ENCODE measurements at regions not wholly inside any gene's neighbourhood (a gene's known extent, or its start where the extent isn't known, plus 50 kb on each side); places are given as distances from the start of the nearest gene placed in this dataset.

DNA sequence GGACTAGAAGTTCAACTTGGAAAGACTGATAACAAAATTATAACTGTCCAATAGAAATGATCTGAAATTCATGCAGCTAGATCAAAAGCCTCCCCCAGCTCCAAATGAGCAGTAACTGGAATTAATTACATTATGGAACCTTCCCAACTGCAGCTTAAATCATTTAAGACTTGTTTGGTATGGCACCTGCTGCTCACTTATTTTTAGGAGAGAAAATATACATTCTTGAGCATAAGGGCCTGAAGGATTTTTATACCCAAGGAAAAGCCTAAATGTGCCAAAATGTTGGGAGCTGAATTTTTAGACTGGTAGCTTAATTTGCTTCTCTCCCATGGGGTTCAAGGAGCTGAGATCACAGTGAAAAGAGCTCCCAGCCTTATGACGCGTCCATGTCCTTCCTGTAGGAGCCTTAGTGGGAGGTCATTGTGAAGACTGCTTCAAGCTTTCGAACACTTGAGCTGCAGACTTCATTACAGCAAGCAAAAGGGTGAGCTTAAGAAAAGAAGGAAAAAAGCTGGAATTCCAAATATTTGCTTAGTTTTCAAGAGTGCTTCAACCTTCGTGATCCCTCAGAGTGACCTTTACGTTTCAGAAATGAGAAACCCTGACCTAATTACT, 276.0 kb downstream of the DMAC1 start:
- no peak overlapping the region for H3K4me3 ChIP-seq
- H3K9me3 ChIP-seq (ENCODE audit: insufficient read depth, low read depth) = no peaks in the 10 kb centered on the region
- H3K4me1 ChIP-seq (replicated peaks; ENCODE audit: insufficient read depth) = no peaks in the 10 kb centered on the region
- ChIA-PET CTCF (no interaction called here), POLR2A (ENCODE audit: unreplicated experiment) (no interaction called here)
- intact Hi-C loops (cut with micrococcal nuclease; ENCODE audit: unreplicated experiment) = no loop called here
- no peak for TF ChIP-seq CTCF (conservative IDR thresholded peaks at IDR 0.05)
- TF ChIP-seq EZH2 (IDR thresholded peaks at IDR 0.05; ENCODE audit: low read depth) = no peak
- H2AFZ ChIP-seq = no peak overlapping the region
- H3K9me2 ChIP-seq (ENCODE audit: insufficient read depth) = no peaks in the 10 kb centered on the region
- no peaks in the 10 kb centered on the region for H3K36me3 ChIP-seq (ENCODE audit: low read depth)
- no peaks in the 10 kb centered on the region for H3F3A ChIP-seq (ENCODE audit: insufficient read depth, low read depth)
- BruUV-seq (replicated peaks) = no TSS peak
- H3K79me2 ChIP-seq (ENCODE audit: low read depth) = no peaks in the 10 kb centered on the region
- no peak for DNase-seq
- no peak overlapping the region for H3K27ac ChIP-seq
- H3K4me2 ChIP-seq = no peak overlapping the region
- peaks cover 4% of the 10 kb centered on the region; the same call in 1 of the 2 replicates for H3K27me3 ChIP-seq (ENCODE audit: insufficient read depth, low read depth)
- H4K20me1 ChIP-seq (ENCODE audit: insufficient read depth) = no peaks in the 10 kb centered on the region

- H3K9me2 ChIP-seq (ENCODE audit: insufficient read depth) = no peaks in the 10 kb centered on the region
- no peak overlapping the region for H3K4me2 ChIP-seq
- TF ChIP-seq CTCF (conservative IDR thresholded peaks at IDR 0.05) (no peak), EZH2 (IDR thresholded peaks at IDR 0.05; ENCODE audit: low read depth) (no peak)
- no peak for DNase-seq
- H2AFZ ChIP-seq = no peak overlapping the region
- H3F3A ChIP-seq (ENCODE audit: insufficient read depth, low read depth) = no peaks in the 10 kb centered on the region
- H3K4me3 ChIP-seq = no peak overlapping the region
- peaks cover 8% of the 10 kb centered on the region for H3K27me3 ChIP-seq (ENCODE audit: insufficient read depth, low read depth)
- no peak overlapping the region for H3K27ac ChIP-seq
- H3K9me3 ChIP-seq (ENCODE audit: insufficient read depth, low read depth) = no peaks in the 10 kb centered on the region
- ChIA-PET POLR2A (ENCODE audit: unreplicated experiment) (no interaction called here), CTCF (no interaction called here)
- no TSS peak for BruUV-seq (replicated peaks)
- intact Hi-C loops (cut with micrococcal nuclease; ENCODE audit: unreplicated experiment) = no loop called here
- no peaks in the 10 kb centered on the region for H3K36me3 ChIP-seq (ENCODE audit: low read depth)
- no peaks in the 10 kb centered on the region for H4K20me1 ChIP-seq (ENCODE audit: insufficient read depth)
- H3K79me2 ChIP-seq (ENCODE audit: low read depth) = no peaks in the 10 kb centered on the region
- no peaks in the 10 kb centered on the region for H3K4me1 ChIP-seq (replicated peaks; ENCODE audit: insufficient read depth)
These were observed 279.2 kb downstream of the DMAC1 start for GRCh38 chr9:7520396-7520795.

DNA sequence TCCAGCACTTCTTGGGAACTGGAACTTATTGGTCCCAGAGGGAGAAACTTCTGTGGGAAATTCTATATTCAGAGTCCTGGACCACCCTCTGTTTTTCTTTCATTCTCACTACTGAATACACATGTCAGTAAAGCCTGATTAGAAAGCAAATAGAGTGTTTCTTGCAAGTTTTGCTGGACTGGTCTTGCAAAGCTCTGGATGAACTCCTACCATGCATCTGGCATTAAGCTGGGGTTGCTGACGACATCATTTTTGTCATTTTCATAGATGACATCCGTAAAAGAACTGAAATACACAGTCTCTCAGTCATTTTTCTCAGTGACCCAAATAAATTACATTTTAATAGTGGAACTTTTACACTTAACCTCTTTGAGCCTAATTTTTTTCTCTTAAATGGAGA, 283.2 kb downstream of the DMAC1 start:
- Histone ChIP-seq H3K36me3 (ENCODE audit: low read depth) (no peaks in the 10 kb centered on the region), H3K4me2 (no peak overlapping the region), H3K79me2 (ENCODE audit: low read depth) (no peaks in the 10 kb centered on the region), H3F3A (ENCODE audit: insufficient read depth, low read depth) (no peaks in the 10 kb centered on the region), H4K20me1 (ENCODE audit: insufficient read depth) (no peaks in the 10 kb centered on the region), H3K9me2 (ENCODE audit: insufficient read depth) (no peaks in the 10 kb centered on the region), H3K27me3 (ENCODE audit: insufficient read depth, low read depth) (peaks cover 8% of the 10 kb centered on the region), H2AFZ (no peak overlapping the region), H3K9me3 (ENCODE audit: insufficient read depth, low read depth) (no peaks in the 10 kb centered on the region), H3K4me1 (replicated peaks; ENCODE audit: insufficient read depth) (no peaks in the 10 kb centered on the region), H3K27ac (no peak overlapping the region), H3K4me3 (no peak overlapping the region)
- no peak for DNase-seq
- BruUV-seq (replicated peaks) = no TSS peak
- intact Hi-C loops (cut with micrococcal nuclease; ENCODE audit: unreplicated experiment) = no loop called here
- TF ChIP-seq EZH2 (IDR thresholded peaks at IDR 0.05; ENCODE audit: low read depth) = no peak
- no peak for TF ChIP-seq CTCF (conservative IDR thresholded peaks at IDR 0.05)
- CTCF ChIA-PET = no interaction called here
- POLR2A ChIA-PET (ENCODE audit: unreplicated experiment) = no interaction called here
